ENCODE measurements at regions not wholly inside any gene's neighbourhood (a gene's known extent, or its start where the extent isn't known, plus 50 kb on each side); places are given as distances from the start of the nearest gene placed in this dataset.

DNA sequence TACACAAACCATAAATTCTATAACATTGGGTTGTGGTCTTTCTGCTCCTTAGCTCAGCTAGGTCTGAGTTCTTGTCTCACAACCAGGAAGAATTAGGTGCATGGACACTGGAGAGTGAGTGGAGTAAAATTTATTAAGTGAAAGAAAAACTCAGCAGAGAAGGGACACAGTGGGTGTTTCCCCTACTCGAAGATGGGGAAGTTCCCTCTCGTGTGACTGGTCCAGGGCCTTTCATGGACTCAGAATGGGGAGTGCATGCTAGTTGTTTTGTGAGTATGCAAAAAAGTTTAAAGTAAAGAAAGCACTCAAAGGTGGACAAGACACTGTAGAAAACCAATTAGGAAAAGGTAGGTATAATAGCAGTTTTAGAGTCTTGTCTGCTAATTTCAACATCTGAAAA is 215.5 kb upstream of the RORA start:
- no peak for TF ChIP-seq EZH2 (IDR thresholded peaks at IDR 0.05; ENCODE audit: low read length)
- TF ChIP-seq, protein P1, sequence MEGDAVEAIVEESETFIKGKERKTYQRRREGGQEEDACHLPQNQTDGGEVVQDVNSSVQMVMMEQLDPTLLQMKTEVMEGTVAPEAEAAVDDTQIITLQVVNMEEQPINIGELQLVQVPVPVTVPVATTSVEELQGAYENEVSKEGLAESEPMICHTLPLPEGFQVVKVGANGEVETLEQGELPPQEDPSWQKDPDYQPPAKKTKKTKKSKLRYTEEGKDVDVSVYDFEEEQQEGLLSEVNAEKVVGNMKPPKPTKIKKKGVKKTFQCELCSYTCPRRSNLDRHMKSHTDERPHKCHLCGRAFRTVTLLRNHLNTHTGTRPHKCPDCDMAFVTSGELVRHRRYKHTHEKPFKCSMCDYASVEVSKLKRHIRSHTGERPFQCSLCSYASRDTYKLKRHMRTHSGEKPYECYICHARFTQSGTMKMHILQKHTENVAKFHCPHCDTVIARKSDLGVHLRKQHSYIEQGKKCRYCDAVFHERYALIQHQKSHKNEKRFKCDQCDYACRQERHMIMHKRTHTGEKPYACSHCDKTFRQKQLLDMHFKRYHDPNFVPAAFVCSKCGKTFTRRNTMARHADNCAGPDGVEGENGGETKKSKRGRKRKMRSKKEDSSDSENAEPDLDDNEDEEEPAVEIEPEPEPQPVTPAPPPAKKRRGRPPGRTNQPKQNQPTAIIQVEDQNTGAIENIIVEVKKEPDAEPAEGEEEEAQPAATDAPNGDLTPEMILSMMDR (optimal IDR thresholded peaks at IDR 0.05 in 1 of 3, IDR thresholded peaks at IDR 0.05 in 1 of 3, conservative IDR thresholded peaks at IDR 0.05 in 1 of 3; ENCODE audit: extremely low read depth in 1 of 3, insufficient read depth in 2 of 3, low read length in 3 of 3), result no peak

All from keratinocyte (primary cell).